ENCODE measurements at regions not wholly inside any gene's neighbourhood (a gene's known extent, or its start where the extent isn't known, plus 50 kb on each side); places are given as distances from the start of the nearest gene placed in this dataset.

GRCh38 chr7:4399121-4399520 lies 283.0 kb upstream of the FOXK1 start:
- no peak for TF ChIP-seq POLR2A (IDR thresholded peaks at IDR 0.05; ENCODE audit: extremely low read depth, insufficient read length)
- TF ChIP-seq, protein P1, sequence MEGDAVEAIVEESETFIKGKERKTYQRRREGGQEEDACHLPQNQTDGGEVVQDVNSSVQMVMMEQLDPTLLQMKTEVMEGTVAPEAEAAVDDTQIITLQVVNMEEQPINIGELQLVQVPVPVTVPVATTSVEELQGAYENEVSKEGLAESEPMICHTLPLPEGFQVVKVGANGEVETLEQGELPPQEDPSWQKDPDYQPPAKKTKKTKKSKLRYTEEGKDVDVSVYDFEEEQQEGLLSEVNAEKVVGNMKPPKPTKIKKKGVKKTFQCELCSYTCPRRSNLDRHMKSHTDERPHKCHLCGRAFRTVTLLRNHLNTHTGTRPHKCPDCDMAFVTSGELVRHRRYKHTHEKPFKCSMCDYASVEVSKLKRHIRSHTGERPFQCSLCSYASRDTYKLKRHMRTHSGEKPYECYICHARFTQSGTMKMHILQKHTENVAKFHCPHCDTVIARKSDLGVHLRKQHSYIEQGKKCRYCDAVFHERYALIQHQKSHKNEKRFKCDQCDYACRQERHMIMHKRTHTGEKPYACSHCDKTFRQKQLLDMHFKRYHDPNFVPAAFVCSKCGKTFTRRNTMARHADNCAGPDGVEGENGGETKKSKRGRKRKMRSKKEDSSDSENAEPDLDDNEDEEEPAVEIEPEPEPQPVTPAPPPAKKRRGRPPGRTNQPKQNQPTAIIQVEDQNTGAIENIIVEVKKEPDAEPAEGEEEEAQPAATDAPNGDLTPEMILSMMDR (IDR thresholded peaks at IDR 0.05; ENCODE audit: low read depth, low read length), result no peak

All from NB4 (cell line).